ENCODE measurements at regions not wholly inside any gene's neighbourhood (a gene's known extent, or its start where the extent isn't known, plus 50 kb on each side); places are given as distances from the start of the nearest gene placed in this dataset.
"Not testable (repeated sequence)": the region's sequence is repeated elsewhere in the genome, so short reads cannot be mapped to it uniquely, and the experiment has no call there.

GRCh38 chr11:107263844-107264563 lies 193.6 kb downstream of the CWF19L2 start:
- DNase-seq: no peak
- H3K4me3 ChIP-seq (ENCODE audit: low read length): no peak overlapping the region
- H3K36me3 Mint-ChIP-seq: no peaks in the 10 kb centered on the region
- no peaks in the 10 kb centered on the region for H3K9me3 Mint-ChIP-seq
- peaks cover 0 to 2% (median 0%) of the 10 kb centered on the region in 3 donors for H3K4me1 Mint-ChIP-seq
- no peaks in the 10 kb centered on the region for H3K4me1 ChIP-seq (ENCODE audit: insufficient read depth, low read length)
- H3K36me3 ChIP-seq (ENCODE audit: insufficient read depth, low read length): no peaks in the 10 kb centered on the region
- H3K27me3 ChIP-seq (ENCODE audit: insufficient read depth, low read length, poor library complexity, severe bottlenecking): no peaks in the 10 kb centered on the region
- no peak overlapping the region for H3K27ac ChIP-seq (ENCODE audit: low read depth, low read length)
- CTCF ChIA-PET: interaction anchor here (0.6 kb wide), 1 partner anchor 1660 kb away, joined by 3 read pairs; no protein-coding TSS in a partner anchor
- POLR2A ChIA-PET: no interaction called here
- H3K4me3 Mint-ChIP-seq: no peak overlapping the region
- peaks cover 2 to 15% of the 10 kb centered on the region in 2 donors for H3K27me3 Mint-ChIP-seq
- no peaks in the 10 kb centered on the region for H3K9me3 ChIP-seq (ENCODE audit: low read length)
- H3K27ac Mint-ChIP-seq: no peak overlapping the region

GRCh38 chr11:107259811-107260221 lies 197.8 kb downstream of the CWF19L2 start:
- no peaks in the 10 kb centered on the region for H3K36me3 Mint-ChIP-seq
- no peak for DNase-seq
- H3K4me1 Mint-ChIP-seq: no peaks in the 10 kb centered on the region
- Histone ChIP-seq H3K4me1 (ENCODE audit: insufficient read depth, low read length) (no peaks in the 10 kb centered on the region), H3K36me3 (ENCODE audit: insufficient read depth, low read length) (no peaks in the 10 kb centered on the region), H3K9me3 (ENCODE audit: low read length) (no peaks in the 10 kb centered on the region), H3K27ac (ENCODE audit: low read depth, low read length) (no peak overlapping the region), H3K27me3 (ENCODE audit: insufficient read depth, low read length, poor library complexity, severe bottlenecking) (no peaks in the 10 kb centered on the region), H3K4me3 (ENCODE audit: low read length) (no peak overlapping the region)
- POLR2A ChIA-PET: no interaction called here
- H3K27me3 Mint-ChIP-seq: peaks cover 2 to 27% of the 10 kb centered on the region in 2 donors
- H3K4me3 Mint-ChIP-seq: no peak overlapping the region
- H3K9me3 Mint-ChIP-seq: no peaks in the 10 kb centered on the region
- CTCF ChIA-PET: no interaction called here
- H3K27ac Mint-ChIP-seq: no peak overlapping the region

- Histone ChIP-seq H3K4me1 (ENCODE audit: insufficient read depth, low read length) (no peaks in the 10 kb centered on the region), H3K36me3 (ENCODE audit: insufficient read depth, low read length) (no peaks in the 10 kb centered on the region), H3K4me3 (ENCODE audit: low read length) (no peak overlapping the region), H3K27me3 (ENCODE audit: insufficient read depth, low read length, poor library complexity, severe bottlenecking) (no peaks in the 10 kb centered on the region), H3K9me3 (ENCODE audit: low read length) (no peaks in the 10 kb centered on the region), H3K27ac (ENCODE audit: low read depth, low read length) (no peak overlapping the region)
- no peaks in the 10 kb centered on the region for H3K9me3 Mint-ChIP-seq
- no peaks in the 10 kb centered on the region for H3K4me1 Mint-ChIP-seq
- H3K27ac Mint-ChIP-seq: no peak overlapping the region
- no peak overlapping the region for H3K4me3 Mint-ChIP-seq
- peaks cover 2 to 31% of the 10 kb centered on the region in 2 donors for H3K27me3 Mint-ChIP-seq
- ChIA-PET POLR2A (no interaction called here), CTCF (no interaction called here)
- DNase-seq: no peak
- H3K36me3 Mint-ChIP-seq: no peaks in the 10 kb centered on the region
Measured at GRCh38 chr11:107257710-107258109, 199.9 kb downstream of the CWF19L2 start.

- H3K27ac Mint-ChIP-seq; POLR2A ChIA-PET; H3K4me1 Mint-ChIP-seq; H3K9me3 Mint-ChIP-seq; DNase-seq; H3K4me3 Mint-ChIP-seq; H3K36me3 ChIP-seq (ENCODE audit: insufficient read depth, low read length); H3K27me3 ChIP-seq (ENCODE audit: insufficient read depth, low read length, poor library complexity, severe bottlenecking); H3K4me1 ChIP-seq (ENCODE audit: insufficient read depth, low read length); H3K4me3 ChIP-seq (ENCODE audit: low read length); H3K27ac ChIP-seq (ENCODE audit: low read depth, low read length); H3K36me3 Mint-ChIP-seq; CTCF ChIA-PET; H3K9me3 ChIP-seq (ENCODE audit: low read length): not testable (repeated sequence)
- peaks cover 2 to 15% of the 10 kb centered on the region in 2 donors for H3K27me3 Mint-ChIP-seq
Measured at GRCh38 chr11:107253661-107254060, 204.0 kb downstream of the CWF19L2 start.

- Mint-ChIP-seq H3K4me3 (no peak overlapping the region), H3K36me3 (no peaks in the 10 kb centered on the region), H3K4me1 (no peaks in the 10 kb centered on the region), H3K9me3 (no peaks in the 10 kb centered on the region), H3K27ac (no peak overlapping the region), H3K27me3 (peaks cover 2 to 15% of the 10 kb centered on the region in 2 donors)
- Histone ChIP-seq H3K4me1 (ENCODE audit: insufficient read depth, low read length) (no peaks in the 10 kb centered on the region), H3K27me3 (ENCODE audit: insufficient read depth, low read length, poor library complexity, severe bottlenecking) (no peaks in the 10 kb centered on the region), H3K4me3 (ENCODE audit: low read length) (no peak overlapping the region), H3K9me3 (ENCODE audit: low read length) (no peaks in the 10 kb centered on the region), H3K27ac (ENCODE audit: low read depth, low read length) (no peak overlapping the region), H3K36me3 (ENCODE audit: insufficient read depth, low read length) (no peaks in the 10 kb centered on the region)
- no peak for DNase-seq
- ChIA-PET CTCF (no interaction called here), POLR2A (no interaction called here)
Measured at GRCh38 chr11:107252429-107253161, 205.0 kb downstream of the CWF19L2 start.

GRCh38 chr11:107251298-107251697 lies 206.3 kb downstream of the CWF19L2 start:
- Histone ChIP-seq H3K36me3 (ENCODE audit: insufficient read depth, low read length) (no peaks in the 10 kb centered on the region), H3K4me1 (ENCODE audit: insufficient read depth, low read length) (no peaks in the 10 kb centered on the region), H3K4me3 (ENCODE audit: low read length) (no peak overlapping the region), H3K27me3 (ENCODE audit: insufficient read depth, low read length, poor library complexity, severe bottlenecking) (no peaks in the 10 kb centered on the region), H3K9me3 (ENCODE audit: low read length) (no peaks in the 10 kb centered on the region), H3K27ac (ENCODE audit: low read depth, low read length) (no peak overlapping the region)
- no peak for DNase-seq
- Mint-ChIP-seq H3K36me3 (no peaks in the 10 kb centered on the region), H3K4me1 (no peaks in the 10 kb centered on the region), H3K9me3 (no peaks in the 10 kb centered on the region), H3K27ac (no peak overlapping the region), H3K4me3 (no peak overlapping the region), H3K27me3 (peaks cover 2 to 10% of the 10 kb centered on the region in 2 donors)
- ChIA-PET POLR2A (no interaction called here), CTCF (no interaction called here)

- no peaks in the 10 kb centered on the region for H3K27me3 ChIP-seq (ENCODE audit: insufficient read depth, low read length, poor library complexity, severe bottlenecking)
- no peak overlapping the region for H3K4me3 ChIP-seq (ENCODE audit: low read length)
- Mint-ChIP-seq H3K9me3 (no peaks in the 10 kb centered on the region), H3K27me3 (peaks cover 2 to 7% of the 10 kb centered on the region in 2 donors), H3K27ac (no peak overlapping the region), H3K4me1 (no peaks in the 10 kb centered on the region), H3K36me3 (no peaks in the 10 kb centered on the region), H3K4me3 (no peak overlapping the region)
- H3K4me1 ChIP-seq (ENCODE audit: insufficient read depth, low read length): no peaks in the 10 kb centered on the region
- no peaks in the 10 kb centered on the region for H3K9me3 ChIP-seq (ENCODE audit: low read length)
- no peak for DNase-seq
- CTCF ChIA-PET: no interaction called here
- H3K36me3 ChIP-seq (ENCODE audit: insufficient read depth, low read length): no peaks in the 10 kb centered on the region
- POLR2A ChIA-PET: no interaction called here
- no peak overlapping the region for H3K27ac ChIP-seq (ENCODE audit: low read depth, low read length)
Measured at GRCh38 chr11:107250017-107250416, 207.6 kb downstream of the CWF19L2 start.

GRCh38 chr11:107249054-107249453 lies 208.6 kb downstream of the CWF19L2 start:
- no peaks in the 10 kb centered on the region for H3K27me3 Mint-ChIP-seq
- no peaks in the 10 kb centered on the region for H3K4me1 Mint-ChIP-seq
- H3K4me3 Mint-ChIP-seq: no peak overlapping the region
- no peak overlapping the region for H3K27ac Mint-ChIP-seq
- H3K27ac ChIP-seq (ENCODE audit: low read depth, low read length): no peak overlapping the region
- H3K9me3 Mint-ChIP-seq: no peaks in the 10 kb centered on the region
- H3K36me3 ChIP-seq (ENCODE audit: insufficient read depth, low read length): no peaks in the 10 kb centered on the region
- no peaks in the 10 kb centered on the region for H3K27me3 ChIP-seq (ENCODE audit: insufficient read depth, low read length, poor library complexity, severe bottlenecking)
- no peaks in the 10 kb centered on the region for H3K36me3 Mint-ChIP-seq
- H3K4me1 ChIP-seq (ENCODE audit: insufficient read depth, low read length): no peaks in the 10 kb centered on the region
- no peak overlapping the region for H3K4me3 ChIP-seq (ENCODE audit: low read length)
- ChIA-PET CTCF (no interaction called here), POLR2A (no interaction called here)
- H3K9me3 ChIP-seq (ENCODE audit: low read length): no peaks in the 10 kb centered on the region
- no peak for DNase-seq
